GM23338 (cell line): ENCODE measurements at regions not wholly inside any gene's neighbourhood (a gene's known extent, or its start where the extent isn't known, plus 50 kb on each side); places are given as distances from the start of the nearest gene placed in this dataset.

Experiments used
- ATAC-seq: fragments of 200-7000 bp; cut with Tn5 transposase; 3 replicates; pipeline ENCODE4 v1.9.1; 2020
- DNase-seq: peaks from one replicate; pipeline ENCODE4 v3.0.0-alpha.2; 2015; ENCODE audit warnings: low spot score
- H2AFZ ChIP-seq: fragments of 200-600 bp; sonication (generic); 2 replicates; pipeline ENCODE4 v1.8.0; 2016; ENCODE audit warnings: antibody characterized with exemption, mild to moderate bottlenecking, moderate library complexity
- H3F3A ChIP-seq: fragments of 200-600 bp; sonication (generic); replicated peaks from 2 replicates; pipeline ENCODE4 v1.8.0; 2017; ENCODE audit warnings: antibody characterized with exemption, mixed run types, low read depth
- H3K27ac ChIP-seq: fragments of 200-600 bp; sonication (generic); 2 replicates; pipeline ENCODE4 v1.6.1; 2016; ENCODE audit warnings: low read depth
- H3K27me3 ChIP-seq: fragments of 200-600 bp; sonication (generic); 2 replicates; pipeline ENCODE4 v1.8.0; 2016; ENCODE audit warnings: mild to moderate bottlenecking, mixed run types, moderate library complexity; ENCODE audit not compliant: insufficient read depth
- H3K36me3 ChIP-seq: fragments of 200-600 bp; sonication (generic); 2 replicates; pipeline ENCODE4 v1.8.0; 2016; ENCODE audit warnings: mild to moderate bottlenecking; ENCODE audit not compliant: insufficient read depth
- H3K4me1 ChIP-seq: fragments of 200-600 bp; sonication (generic); 2 replicates; pipeline ENCODE4 v1.8.0; 2016; ENCODE audit warnings: mild to moderate bottlenecking, moderate library complexity; ENCODE audit not compliant: insufficient read depth
- H3K4me2 ChIP-seq: fragments of 200-600 bp; sonication (generic); 2 replicates; pipeline ENCODE4 v1.7.1; 2017; ENCODE audit warnings: mixed run types
- H3K4me3 ChIP-seq: fragments of 200-600 bp; sonication (generic); 2 replicates; pipeline ENCODE4 v1.6.1; 2016; ENCODE audit warnings: mixed run types
- H3K79me2 ChIP-seq: fragments of 200-600 bp; sonication (generic); replicated peaks from 2 replicates; pipeline ENCODE4 v1.8.0; 2017; ENCODE audit warnings: mild to moderate bottlenecking; ENCODE audit not compliant: insufficient read depth
- H3K9me2 ChIP-seq: fragments of 200-600 bp; sonication (generic); 2 replicates; pipeline ENCODE4 v1.8.0; 2017; ENCODE audit not compliant: insufficient read depth
- H4K20me1 ChIP-seq: fragments of 200-600 bp; sonication (generic); replicated peaks from 2 replicates; pipeline ENCODE4 v1.8.0; 2017; ENCODE audit warnings: mild to moderate bottlenecking; ENCODE audit not compliant: insufficient read depth
- H3K27ac Mint-ChIP-seq: 2 replicates; pipeline ENCODE4 v1.8.0; 2020; ENCODE audit warnings: inconsistent platforms, mild to moderate bottlenecking, moderate library complexity, mixed read lengths
- H3K27me3 Mint-ChIP-seq: 3 replicates; pipeline ENCODE4 v1.8.0; 2022; ENCODE audit warnings: low read depth, mild to moderate bottlenecking, moderate library complexity, mixed read lengths, inconsistent platforms; ENCODE audit not compliant: insufficient read depth, poor library complexity
- H3K36me3 Mint-ChIP-seq: 3 replicates; pipeline ENCODE4 v1.8.0; 2021; ENCODE audit warnings: low read depth, mild to moderate bottlenecking, inconsistent platforms, moderate library complexity, mixed read lengths
- H3K4me1 Mint-ChIP-seq: 3 replicates; pipeline ENCODE4 v1.8.0; 2020; ENCODE audit warnings: mild to moderate bottlenecking, inconsistent platforms, mixed read lengths
- H3K4me3 Mint-ChIP-seq: 3 replicates; pipeline ENCODE4 v1.8.0; 2021; ENCODE audit warnings: moderate library complexity, mild to moderate bottlenecking, inconsistent platforms, mixed read lengths
- H3K9me3 Mint-ChIP-seq: 3 replicates; pipeline ENCODE4 v1.8.0; 2020; ENCODE audit warnings: moderate library complexity, mild to moderate bottlenecking, inconsistent platforms, mixed read lengths
- CREB1 ChIP-seq: fragments of 250-450 bp; sonication (Bioruptor Pico); IDR thresholded peaks from 2 replicates; pipeline ENCODE4 v1.5.0; 2020; ENCODE audit warnings: low read depth, mild to moderate bottlenecking, moderate library complexity
- CTCF ChIP-seq, 2 experiments: fragments of 200-600 bp in 1 of 2; sonication (generic) in 1 of 2; conservative IDR thresholded peaks; 2 replicates each; pipeline versions ENCODE4 v1.5.1 to v1.6.1; 2016 to 2017; ENCODE audit warnings: antibody characterized with exemption in 2 of 2, low read depth in 2 of 2, mild to moderate bottlenecking in 2 of 2, moderate library complexity in 1 of 2
- EZH2 ChIP-seq: fragments of 200-600 bp; sonication (generic); IDR thresholded peaks from one replicate; pipeline ENCODE4 v1.8.0; 2017; ENCODE audit warnings: antibody characterized with exemption, mild to moderate bottlenecking, low read depth; ENCODE audit not compliant: unreplicated experiment
- POLR2AphosphoS5 ChIP-seq: IDR thresholded peaks from 2 replicates; pipeline ENCODE4 v1.6.1; 2016; ENCODE audit warnings: antibody characterized with exemption, low read depth
- STAT1 ChIP-seq: IDR thresholded peaks from one replicate; pipeline ENCODE4 v1.6.1; 2016; ENCODE audit warnings: antibody characterized with exemption; ENCODE audit not compliant: unreplicated experiment
- ZNF462 ChIP-seq: fragments of 250-450 bp; sonication (Bioruptor Pico); IDR thresholded peaks from 2 replicates; pipeline ENCODE4 v1.5.0; 2020; ENCODE audit warnings: mild to moderate bottlenecking, moderate library complexity

GRCh38 chr3:164459521-164460151 lies 618.7 kb downstream of the SI start:
- TF ChIP-seq CREB1 (CRISPR knock-in tag) (no peak), EZH2 (no peak), CTCF (conservative IDR thresholded peaks at IDR 0.05; ENCODE audit: low read depth in 2 of 2) (no peak), STAT1 (no peak), POLR2AphosphoS5 (no peak), ZNF462 (CRISPR knock-in tag) (no peak)
- no peaks in the 10 kb centered on the region for H3K4me1 ChIP-seq
- no peaks in the 10 kb centered on the region for H3F3A ChIP-seq
- H3K27me3 ChIP-seq = no peaks in the 10 kb centered on the region
- Mint-ChIP-seq H3K4me3 (no peak overlapping the region), H3K9me3 (no peaks in the 10 kb centered on the region; the same call in 2 of the 3 replicates), H3K4me1 (peaks cover 4% of the 10 kb centered on the region; the same call in 2 of the 3 replicates), H3K36me3 (no peaks in the 10 kb centered on the region), H3K27ac (no peak overlapping the region), H3K27me3 (no peaks in the 10 kb centered on the region)
- peak overlapping the region; percentile 61; the same call in 1 of the 2 replicates for H2AFZ ChIP-seq
- H3K36me3 ChIP-seq = no peaks in the 10 kb centered on the region
- H3K4me2 ChIP-seq = no peak overlapping the region
- no peak overlapping the region for H3K4me3 ChIP-seq
- DNase-seq (peak; percentile 18), ATAC-seq (no peak)
- H3K9me2 ChIP-seq = no peaks in the 10 kb centered on the region
- no peaks in the 10 kb centered on the region for H4K20me1 ChIP-seq
- H3K27ac ChIP-seq = no peak overlapping the region
- no peaks in the 10 kb centered on the region for H3K79me2 ChIP-seq
